OCI-LY3 (cell line): ENCODE measurements at regions not wholly inside any gene's neighbourhood (a gene's known extent, or its start where the extent isn't known, plus 50 kb on each side); places are given as distances from the start of the nearest gene placed in this dataset.

Experiments used
- CTCF ChIP-seq: fragments of 200-600, 300-600 bp; sonication (generic); IDR thresholded peaks from 2 replicates; pipeline ENCODE4 v1.5.1; 2014; ENCODE audit warnings: antibody characterized with exemption, low read length, low read depth
- EZH2phosphoT487 ChIP-seq: fragments of 200-600 bp; shearing (Covaris generic); IDR thresholded peaks from 2 replicates; pipeline ENCODE4 v1.6.1; 2018; ENCODE audit warnings: antibody characterized with exemption, mixed run types, low read depth

GRCh38 chr12:118694128-118694775 lies 287.1 kb upstream of the SRRM4 start:
- TF ChIP-seq CTCF (no peak), EZH2phosphoT487 (no peak)
